ENCODE measurements at regions not wholly inside any gene's neighbourhood (a gene's known extent, or its start where the extent isn't known, plus 50 kb on each side); places are given as distances from the start of the nearest gene placed in this dataset.

- Histone ChIP-seq H3K9me3 (no peaks in the 10 kb centered on the region), H3K4me3 (no peak overlapping the region), H3K27ac (no peak overlapping the region), H3K36me3 (no peaks in the 10 kb centered on the region), H3K4me1 (no peaks in the 10 kb centered on the region), H3K27me3 (no peaks in the 10 kb centered on the region)
- intact Hi-C loops (cut with DNase I), result no loop called here
- DNase-seq, result no peak
- 87 to 90% methylated on average over 4 of the region's 4 CpGs for WGBS, 2 donors
- no peak for TF ChIP-seq POLR2AphosphoS5 (IDR thresholded peaks at IDR 0.05)
- TF ChIP-seq CTCF (IDR thresholded peaks at IDR 0.05), result no peak
- no peak for TF ChIP-seq POLR2A (IDR thresholded peaks at IDR 0.05)
- TF ChIP-seq EP300 (IDR thresholded peaks at IDR 0.05), result no peak
Measured at GRCh38 chr9:82890401-82890800, 172.5 kb downstream of the RASEF start.

DNA sequence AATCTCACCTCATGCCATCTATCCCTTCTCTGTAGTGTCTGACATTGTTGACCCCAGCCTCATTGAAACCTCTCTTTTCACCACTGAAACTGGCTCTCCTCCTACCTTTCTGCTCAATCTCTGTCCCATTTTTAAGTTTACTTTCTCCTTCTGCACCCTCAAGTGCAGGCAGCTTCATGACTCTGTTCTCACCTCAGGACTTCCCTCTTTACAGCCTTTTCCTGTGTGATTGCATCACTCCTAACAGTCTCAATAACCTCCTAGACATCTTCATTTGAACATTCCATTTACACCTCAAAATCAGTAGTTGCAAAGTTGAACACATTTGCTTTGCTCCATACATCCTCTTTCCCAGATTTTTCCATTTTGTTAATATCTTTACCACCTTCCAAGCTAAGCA is 172.1 kb downstream of the RASEF start:
- no peak for DNase-seq
- Histone ChIP-seq H3K9me3 (no peaks in the 10 kb centered on the region), H3K27me3 (no peaks in the 10 kb centered on the region), H3K4me3 (no peak overlapping the region), H3K4me1 (no peaks in the 10 kb centered on the region), H3K36me3 (no peaks in the 10 kb centered on the region), H3K27ac (no peak overlapping the region)
- intact Hi-C loops (cut with DNase I), result no loop called here
- TF ChIP-seq POLR2AphosphoS5 (IDR thresholded peaks at IDR 0.05) (no peak), CTCF (IDR thresholded peaks at IDR 0.05) (no peak), EP300 (IDR thresholded peaks at IDR 0.05) (no peak), POLR2A (IDR thresholded peaks at IDR 0.05) (no peak)

DNA sequence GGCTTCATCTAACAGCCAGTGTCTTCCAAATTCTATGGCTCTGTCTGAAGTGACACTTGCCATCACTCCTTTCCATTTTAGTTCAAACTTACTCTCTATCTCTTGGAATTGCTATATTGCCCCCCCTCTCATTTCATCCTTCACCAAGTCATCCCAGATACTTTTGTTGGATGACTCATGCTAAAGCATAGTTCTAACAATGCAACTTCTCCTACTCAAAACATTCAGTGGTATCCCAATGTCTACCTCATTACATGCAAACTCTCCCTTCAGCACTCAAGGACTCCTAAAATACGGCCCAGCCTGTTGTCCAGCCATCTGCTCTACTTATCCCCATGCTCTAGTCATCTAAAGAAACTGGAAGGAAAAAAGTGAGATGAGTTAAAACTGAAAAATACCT is 171.6 kb downstream of the RASEF start:
- Histone ChIP-seq H3K4me3 (no peak overlapping the region), H3K9me3 (no peaks in the 10 kb centered on the region), H3K36me3 (no peaks in the 10 kb centered on the region), H3K27ac (no peak overlapping the region), H3K27me3 (no peaks in the 10 kb centered on the region), H3K4me1 (no peaks in the 10 kb centered on the region)
- no peak for DNase-seq
- WGBS, 2 donors, result 86 to 88% methylated on average over 1 of the region's 1 CpG
- intact Hi-C loops (cut with DNase I), result no loop called here
- no peak for TF ChIP-seq EP300 (IDR thresholded peaks at IDR 0.05)
- TF ChIP-seq POLR2A (IDR thresholded peaks at IDR 0.05), result no peak

DNA sequence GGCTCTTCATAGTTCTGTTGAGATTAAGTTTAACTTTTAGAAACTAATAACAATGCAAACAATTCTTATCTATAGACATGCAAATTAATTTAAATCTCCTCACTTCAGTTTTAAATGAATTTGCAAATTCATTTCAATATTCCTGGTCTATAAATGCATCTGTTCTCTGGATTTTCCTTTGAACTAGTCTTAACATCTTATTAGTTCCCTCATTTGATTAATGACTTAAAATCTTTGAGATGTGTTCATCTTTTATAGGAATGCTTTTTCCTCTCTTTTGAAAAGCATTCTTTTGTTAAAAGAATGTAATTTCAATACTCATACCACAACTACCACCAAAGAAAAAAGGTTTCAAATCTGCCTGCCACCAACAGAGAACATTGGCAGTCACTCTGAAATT is 169.4 kb downstream of the RASEF start:
- no peak for DNase-seq
- Histone ChIP-seq H3K4me1 (no peaks in the 10 kb centered on the region), H3K27ac (no peak overlapping the region), H3K27me3 (no peaks in the 10 kb centered on the region), H3K36me3 (no peaks in the 10 kb centered on the region), H3K9me3 (no peaks in the 10 kb centered on the region), H3K4me3 (no peak overlapping the region)
- intact Hi-C loops (cut with DNase I), result no loop called here
- TF ChIP-seq CTCF (IDR thresholded peaks at IDR 0.05) (no peak), POLR2AphosphoS5 (IDR thresholded peaks at IDR 0.05) (no peak), POLR2A (IDR thresholded peaks at IDR 0.05) (no peak), EP300 (IDR thresholded peaks at IDR 0.05) (no peak)

DNA sequence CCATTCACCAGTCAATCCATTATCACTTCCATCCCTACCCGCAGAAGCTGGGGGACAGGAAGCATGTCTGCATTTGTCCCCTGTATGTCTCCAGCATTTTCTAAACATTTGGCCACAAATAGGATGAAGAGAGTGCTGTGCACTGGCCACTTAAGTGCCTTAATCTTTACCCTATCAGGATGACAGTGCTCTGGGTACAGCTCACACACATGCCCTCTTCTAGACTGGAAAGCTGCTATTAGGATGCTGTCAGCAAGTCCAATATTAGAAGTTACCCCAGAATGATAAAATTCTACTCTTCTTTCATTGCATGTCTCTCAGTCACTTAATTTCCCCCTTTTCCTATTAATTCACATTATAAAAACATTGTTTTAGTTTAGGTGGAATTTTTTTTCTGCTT is 168.4 kb downstream of the RASEF start:
- TF ChIP-seq POLR2A (IDR thresholded peaks at IDR 0.05) (no peak), POLR2AphosphoS5 (IDR thresholded peaks at IDR 0.05) (no peak), EP300 (IDR thresholded peaks at IDR 0.05) (no peak), CTCF (IDR thresholded peaks at IDR 0.05) (no peak)
- no peak for DNase-seq
- H3K4me3 ChIP-seq, result no peak overlapping the region
- intact Hi-C loops (cut with DNase I), result no loop called here
- no peaks in the 10 kb centered on the region for H3K4me1 ChIP-seq
- no peaks in the 10 kb centered on the region for H3K9me3 ChIP-seq
- H3K27me3 ChIP-seq, result no peaks in the 10 kb centered on the region
- no peak overlapping the region for H3K27ac ChIP-seq
- WGBS, 2 donors, result 84 to 89% methylated on average over 1 of the region's 1 CpG
- no peaks in the 10 kb centered on the region for H3K36me3 ChIP-seq
